AG09319 (cell line): ENCODE measurements at regions not wholly inside any gene's neighbourhood (a gene's known extent, or its start where the extent isn't known, plus 50 kb on each side); places are given as distances from the start of the nearest gene placed in this dataset.
A peak's percentile ranks its signal among the peaks of the same experiment; 100 is the strongest.

Experiments
- DNase-seq: peaks from one replicate; pipeline ENCODE4 v3.0.0-alpha.2; 2010; ENCODE audit warnings: low read depth; ENCODE audit errors: extremely low read depth
- TF ChIP-seq, protein P1 (sequence below): IDR thresholded peaks from 2 replicates; pipeline ENCODE4 v1.5.1; 2011; ENCODE audit warnings: low read depth, mild to moderate bottlenecking, inconsistent platforms, low read length, moderate library complexity

DNA sequence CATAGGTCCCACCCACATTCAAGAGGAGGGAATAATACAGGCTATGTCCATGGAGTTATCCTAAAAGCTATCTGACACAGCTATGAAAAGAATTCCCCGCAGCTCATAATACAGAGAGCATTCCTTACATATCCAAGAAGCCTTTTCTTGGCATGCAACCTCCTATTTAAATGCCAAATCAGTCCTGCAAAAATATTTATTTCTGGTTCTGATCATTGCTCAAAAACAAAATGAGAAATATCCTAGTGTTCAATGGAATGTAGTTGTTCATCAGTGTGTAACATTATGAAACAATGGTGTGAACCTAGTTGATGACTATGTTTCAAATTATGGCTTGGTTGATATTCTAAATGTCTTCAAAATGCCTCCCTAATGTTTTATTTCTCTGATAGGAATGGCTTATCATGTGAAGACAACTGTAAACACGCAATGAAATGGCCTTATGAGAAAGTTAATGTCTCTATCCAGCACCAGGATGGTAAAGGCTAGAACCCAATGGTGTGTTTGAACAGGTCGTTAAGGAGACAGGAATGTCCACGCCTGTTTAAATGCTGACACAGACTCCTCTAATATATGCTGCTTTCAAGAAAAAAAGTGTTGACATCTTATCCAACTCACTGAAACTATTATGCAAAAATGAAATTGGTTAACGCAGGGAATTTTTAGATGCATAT lies 126.7 kb upstream of the CDH6 start:
- peak; percentile 60 for DNase-seq

DNA sequence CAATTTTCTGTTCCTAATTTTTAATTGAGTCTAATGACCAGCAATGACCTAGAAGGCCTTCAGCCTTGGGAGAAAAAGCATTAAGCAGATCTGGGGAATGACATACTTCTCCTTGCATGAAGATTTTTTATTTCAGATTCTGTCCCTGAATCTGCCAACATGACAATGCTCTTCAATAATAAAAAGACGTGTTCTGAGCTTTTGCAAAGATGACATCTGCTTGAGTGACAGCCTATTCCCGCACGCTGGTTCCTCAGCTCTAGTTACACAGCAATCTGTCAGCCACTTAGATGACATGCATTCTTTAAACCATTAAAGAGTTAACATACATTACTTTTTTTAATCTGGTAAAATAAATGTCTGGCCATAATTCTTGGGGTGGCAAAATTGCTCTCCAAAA lies 129.3 kb upstream of the CDH6 start:
- DNase-seq, result no peak
- TF ChIP-seq, protein P1, sequence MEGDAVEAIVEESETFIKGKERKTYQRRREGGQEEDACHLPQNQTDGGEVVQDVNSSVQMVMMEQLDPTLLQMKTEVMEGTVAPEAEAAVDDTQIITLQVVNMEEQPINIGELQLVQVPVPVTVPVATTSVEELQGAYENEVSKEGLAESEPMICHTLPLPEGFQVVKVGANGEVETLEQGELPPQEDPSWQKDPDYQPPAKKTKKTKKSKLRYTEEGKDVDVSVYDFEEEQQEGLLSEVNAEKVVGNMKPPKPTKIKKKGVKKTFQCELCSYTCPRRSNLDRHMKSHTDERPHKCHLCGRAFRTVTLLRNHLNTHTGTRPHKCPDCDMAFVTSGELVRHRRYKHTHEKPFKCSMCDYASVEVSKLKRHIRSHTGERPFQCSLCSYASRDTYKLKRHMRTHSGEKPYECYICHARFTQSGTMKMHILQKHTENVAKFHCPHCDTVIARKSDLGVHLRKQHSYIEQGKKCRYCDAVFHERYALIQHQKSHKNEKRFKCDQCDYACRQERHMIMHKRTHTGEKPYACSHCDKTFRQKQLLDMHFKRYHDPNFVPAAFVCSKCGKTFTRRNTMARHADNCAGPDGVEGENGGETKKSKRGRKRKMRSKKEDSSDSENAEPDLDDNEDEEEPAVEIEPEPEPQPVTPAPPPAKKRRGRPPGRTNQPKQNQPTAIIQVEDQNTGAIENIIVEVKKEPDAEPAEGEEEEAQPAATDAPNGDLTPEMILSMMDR, result no peak

More for the DNA sequence above, 126.7 kb upstream of the CDH6 start:
- TF ChIP-seq, protein P1, result no peak

GRCh38 chr5:31062902-31063580 lies 130.4 kb upstream of the CDH6 start:
- no peak for DNase-seq
- TF ChIP-seq, protein P1, result no peak

GRCh38 chr5:31059889-31060288 lies 133.6 kb upstream of the CDH6 start:
- DNase-seq, result no peak
- TF ChIP-seq, protein P1, result no peak

DNA sequence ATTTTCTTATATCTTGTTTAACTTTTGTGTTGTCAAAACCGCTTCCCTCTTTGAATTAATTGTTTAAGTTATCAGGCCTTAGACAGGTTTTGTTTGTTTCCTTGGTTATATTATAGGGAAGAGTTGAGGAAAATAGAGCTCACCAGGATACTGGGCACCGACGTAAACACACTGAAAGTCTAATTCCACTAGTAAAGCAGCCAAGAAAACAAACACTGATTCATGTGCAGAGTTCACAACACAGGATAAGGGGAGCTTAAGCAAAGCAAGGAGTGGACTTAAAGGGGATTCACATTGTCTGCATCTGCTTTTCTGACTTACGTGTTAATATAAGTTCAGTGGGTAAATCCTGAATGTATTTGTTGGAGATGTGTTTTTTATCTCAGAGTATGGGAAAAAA lies 139.0 kb upstream of the CDH6 start:
- TF ChIP-seq, protein P1, result no peak

GRCh38 chr5:31052937-31053658 lies 140.4 kb upstream of the CDH6 start:
- TF ChIP-seq, protein P1, result no peak
- DNase-seq, result no peak

More for the DNA sequence above, 139.0 kb upstream of the CDH6 start:
- no peak for DNase-seq

DNA sequence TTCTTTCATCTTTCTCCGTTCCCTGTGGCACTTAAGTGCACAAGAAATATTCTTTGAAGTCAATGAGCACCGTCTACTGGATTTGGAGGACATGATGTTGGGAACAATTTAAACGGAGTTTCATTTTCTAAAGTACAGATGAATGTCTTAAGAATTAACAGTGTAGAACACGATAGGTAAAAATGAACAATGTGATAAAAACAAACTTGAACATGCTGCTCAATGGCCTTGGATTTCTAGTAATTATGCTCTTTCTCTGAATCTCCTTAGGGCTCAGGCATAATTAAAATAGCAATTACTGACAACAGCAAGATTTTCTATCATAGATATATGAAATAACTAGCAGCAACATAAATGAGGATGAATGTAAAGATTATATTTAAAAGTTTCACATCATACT lies 142.2 kb upstream of the CDH6 start:
- TF ChIP-seq, protein P1, result no peak
- DNase-seq, result no peak
